GM08714 (cell line): ENCODE measurements at regions not wholly inside any gene's neighbourhood (a gene's known extent, or its start where the extent isn't known, plus 50 kb on each side); places are given as distances from the start of the nearest gene placed in this dataset.
"Not testable (repeated sequence)": the region's sequence is repeated elsewhere in the genome, so short reads cannot be mapped to it uniquely, and the experiment has no call there.

Source experiments
- H3K4me3 ChIP-seq: fragments of 200-500 bp; sonication (Bioruptor generic); 2 replicates; pipeline ENCODE4 v1.5.1; 2014; ENCODE audit warnings: mild to moderate bottlenecking, low read length, inconsistent platforms

- not testable (repeated sequence) for H3K4me3 ChIP-seq
These were observed 66.2 kb downstream of the SYT15 start for GRCh38 chr10:46645110-46645509.

GRCh38 chr10:46646132-46646531 is 67.2 kb downstream of the SYT15 start:
- H3K4me3 ChIP-seq, result not testable (repeated sequence)

GRCh38 chr10:46650967-46651366 is 72.0 kb downstream of the SYT15 start:
- not testable (repeated sequence) for H3K4me3 ChIP-seq

DNA sequence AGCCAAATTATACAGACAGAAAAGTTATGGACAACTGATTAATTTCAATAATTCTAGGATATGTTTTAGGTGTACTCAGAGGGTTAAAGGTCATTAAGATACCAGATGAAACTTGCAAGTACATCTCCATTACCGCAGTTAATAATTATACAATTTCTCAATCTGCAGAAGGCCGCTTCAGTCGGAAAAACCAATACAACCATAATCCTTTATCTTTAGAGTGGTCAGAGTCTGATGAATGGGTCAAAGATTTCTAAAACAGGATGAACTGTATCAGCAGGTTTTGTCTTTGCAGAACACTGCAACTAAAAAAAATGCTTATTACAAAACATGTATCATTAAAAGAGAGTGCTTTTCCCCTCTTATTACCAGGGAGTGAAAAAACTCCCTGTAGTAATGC is 78.5 kb downstream of the SYT15 start:
- H3K4me3 ChIP-seq, result not testable (repeated sequence)

- H3K4me3 ChIP-seq, result not testable (repeated sequence)
These were observed 81.3 kb downstream of the SYT15 start for GRCh38 chr10:46660027-46660834.

- H3K4me3 ChIP-seq, result not testable (repeated sequence)
These were observed 81.9 kb downstream of the SYT15 start for GRCh38 chr10:46660835-46661164.

DNA sequence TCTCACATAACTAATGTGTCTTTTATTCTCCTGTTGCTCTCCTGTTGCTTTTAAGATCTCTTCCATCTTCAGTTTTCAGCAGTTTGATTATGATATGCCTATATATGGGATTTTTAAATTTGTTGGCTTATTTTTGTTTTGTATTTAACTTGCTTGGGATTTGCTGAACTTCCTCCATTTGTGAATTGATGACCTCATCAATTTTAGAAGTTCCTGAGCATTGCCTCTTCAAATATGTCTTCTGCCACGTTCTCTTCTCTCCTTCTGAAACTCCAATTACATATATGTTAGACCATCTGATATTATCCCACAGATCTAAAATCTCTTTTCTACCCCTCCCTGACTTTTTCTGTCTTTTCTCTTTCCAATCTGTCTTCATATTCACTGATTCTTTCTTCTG is 86.6 kb downstream of the SYT15 start:
- H3K4me3 ChIP-seq, result not testable (repeated sequence)

DNA sequence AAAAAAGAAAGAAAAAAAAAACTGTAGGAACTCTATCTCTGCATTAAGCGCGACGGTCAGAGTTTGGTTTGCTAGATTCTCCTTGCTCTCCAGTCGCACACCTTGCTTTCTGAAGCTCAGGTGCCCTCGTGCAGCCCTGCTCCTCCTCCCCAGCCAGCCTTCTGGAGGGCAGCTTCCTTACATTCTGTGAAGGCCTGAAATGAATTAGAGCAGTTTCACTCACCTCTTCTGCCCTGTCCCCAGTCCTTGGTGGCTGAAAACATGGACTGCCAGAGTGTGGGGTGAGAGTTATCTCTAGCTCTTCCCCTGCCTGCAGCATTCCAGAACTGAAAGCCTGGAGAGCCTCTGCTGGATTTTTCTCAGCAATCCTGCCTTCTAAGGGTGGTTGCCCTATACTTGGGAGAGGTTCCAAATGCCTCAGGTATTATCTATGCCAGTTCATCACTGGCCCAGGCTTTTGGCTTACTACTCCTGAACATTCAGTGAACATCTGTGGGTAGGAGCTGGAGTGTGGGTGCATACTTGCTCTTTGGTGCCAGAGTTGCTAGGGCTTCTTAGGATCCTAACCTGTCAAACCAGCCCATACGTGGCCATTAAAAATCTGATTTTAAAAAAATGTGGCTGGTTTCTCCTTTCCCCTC is 89.5 kb downstream of the SYT15 start:
- not testable (repeated sequence) for H3K4me3 ChIP-seq

GRCh38 chr10:46677836-46678435 is 99.0 kb downstream of the SYT15 start:
- H3K4me3 ChIP-seq, result not testable (repeated sequence)

GRCh38 chr10:46691397-46691796 is 112.5 kb downstream of the SYT15 start:
- H3K4me3 ChIP-seq, result not testable (repeated sequence)

- H3K4me3 ChIP-seq, result not testable (repeated sequence)
These were observed 114.3 kb downstream of the SYT15 start for GRCh38 chr10:46693218-46693617.

- not testable (repeated sequence) for H3K4me3 ChIP-seq
These were observed 138.3 kb downstream of the SYT15 start for GRCh38 chr10:46717264-46717663.

GRCh38 chr10:46718014-46718413 is 139.1 kb downstream of the SYT15 start:
- H3K4me3 ChIP-seq, result not testable (repeated sequence)

DNA sequence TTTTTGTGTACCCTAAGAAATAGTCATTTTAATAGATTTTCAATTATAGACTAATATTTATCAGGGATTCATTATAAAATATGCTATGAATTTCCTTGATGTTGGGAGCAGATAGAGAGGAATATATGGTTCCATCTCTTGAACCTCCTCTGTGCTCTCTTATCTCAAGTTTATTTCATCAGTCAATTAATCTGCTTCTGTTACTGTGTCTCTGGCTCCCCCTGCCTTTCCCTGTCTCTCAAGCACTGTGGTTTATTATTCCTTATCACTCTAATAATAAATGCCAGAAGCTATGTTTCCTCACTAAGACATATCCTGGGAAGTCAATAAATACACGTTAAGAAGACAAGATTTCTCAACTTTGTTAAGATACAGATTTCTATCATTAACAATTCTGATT is 141.5 kb downstream of the SYT15 start:
- H3K4me3 ChIP-seq, result not testable (repeated sequence)

DNA sequence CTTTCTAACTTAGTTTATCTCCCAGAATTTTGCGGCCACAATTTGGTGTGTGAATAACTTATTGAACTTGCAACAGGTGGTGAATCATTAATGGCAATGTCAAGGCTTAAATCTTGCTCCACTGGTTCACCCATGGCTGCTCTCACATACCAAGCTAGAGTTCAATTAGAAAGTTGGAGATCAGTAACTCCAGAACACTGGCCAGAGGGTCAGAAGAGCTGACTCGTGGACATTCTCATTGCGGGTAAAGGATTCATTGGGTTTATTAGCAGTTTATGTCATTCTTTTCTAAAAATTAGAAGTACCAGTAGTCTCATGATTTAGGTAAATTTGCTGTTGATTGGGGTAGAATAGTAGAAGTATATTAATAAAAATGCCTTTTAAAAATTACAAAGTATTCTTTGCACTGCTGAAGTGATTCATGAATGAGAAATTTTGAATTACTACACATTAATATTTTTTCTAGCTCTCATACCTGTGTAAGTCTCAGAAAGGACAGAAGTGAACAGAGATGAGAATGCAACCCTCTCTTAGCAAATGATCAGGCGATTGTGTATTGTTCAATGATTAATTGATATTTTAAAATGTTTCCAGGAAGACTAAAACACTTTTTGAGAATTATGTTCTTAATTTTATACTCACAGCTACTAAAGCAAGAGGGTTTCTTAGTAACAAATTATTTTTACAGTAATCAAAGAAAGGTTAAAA is 142.0 kb downstream of the SYT15 start:
- H3K4me3 ChIP-seq, result not testable (repeated sequence)

DNA sequence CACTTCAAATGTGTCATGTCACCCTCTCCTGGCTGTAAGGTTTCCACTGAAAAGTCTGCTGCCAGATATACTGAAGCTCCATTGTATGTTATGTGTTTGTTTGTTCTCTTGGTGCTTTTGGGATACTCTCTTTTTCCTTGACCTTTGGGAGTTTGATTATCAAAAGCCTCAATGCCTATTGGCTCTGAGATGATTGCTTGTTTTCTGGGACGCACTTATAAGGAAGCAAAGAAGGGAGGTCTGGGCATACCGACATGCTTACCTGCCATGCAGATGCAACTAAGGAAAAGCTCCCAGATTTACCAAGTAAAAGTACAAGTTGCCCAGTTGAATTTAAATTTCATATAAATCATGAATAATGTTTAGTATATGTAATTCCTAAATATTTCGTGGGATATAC is 145.3 kb downstream of the SYT15 start:
- H3K4me3 ChIP-seq, result not testable (repeated sequence)

GRCh38 chr10:46728359-46728758 is 149.4 kb downstream of the SYT15 start:
- H3K4me3 ChIP-seq, result not testable (repeated sequence)

DNA sequence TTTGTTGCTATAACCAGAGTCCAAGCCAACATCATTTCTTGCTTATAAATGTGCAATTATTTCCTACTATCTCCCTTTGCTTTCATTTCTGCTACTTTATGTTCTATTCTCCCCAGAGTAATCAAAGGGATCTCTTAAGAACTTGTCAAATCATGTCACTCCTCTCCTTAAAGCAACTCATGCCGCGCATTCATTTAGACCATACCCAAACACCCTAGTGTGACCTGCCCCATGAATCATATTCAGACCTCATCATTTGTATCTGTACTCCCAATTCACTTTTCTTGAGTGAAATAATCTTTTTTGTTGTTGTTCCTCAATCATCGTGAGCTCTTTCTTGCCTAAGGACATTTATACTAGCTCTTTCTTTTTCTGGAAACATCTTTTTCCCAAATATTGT is 151.8 kb downstream of the SYT15 start:
- not testable (repeated sequence) for H3K4me3 ChIP-seq

GRCh38 chr10:46733635-46734261 is 154.8 kb downstream of the SYT15 start:
- H3K4me3 ChIP-seq, result not testable (repeated sequence)

- H3K4me3 ChIP-seq, result not testable (repeated sequence)
These were observed 155.3 kb downstream of the SYT15 start for GRCh38 chr10:46734262-46734642.

- not testable (repeated sequence) for H3K4me3 ChIP-seq
These were observed 161.0 kb downstream of the SYT15 start for GRCh38 chr10:46739919-46740318.

DNA sequence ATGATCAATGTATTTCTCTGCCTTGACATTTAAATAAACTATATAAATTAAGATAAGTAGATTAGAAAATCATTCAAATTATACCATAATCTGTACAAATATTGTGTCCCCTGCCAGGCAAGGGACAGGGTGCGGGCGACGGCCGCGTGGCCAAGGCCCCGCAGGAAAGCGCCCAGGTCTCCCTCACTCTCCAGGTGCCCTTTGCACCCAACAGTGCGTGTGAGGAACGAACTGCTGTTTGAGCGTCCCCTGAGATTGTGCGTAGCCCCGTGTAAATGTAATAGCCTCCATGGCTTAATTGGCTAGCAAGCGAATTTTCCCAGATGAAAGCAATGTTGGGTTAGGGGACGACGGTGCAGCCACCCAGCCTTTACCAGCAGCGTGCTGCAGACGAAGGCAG is 161.4 kb downstream of the SYT15 start:
- not testable (repeated sequence) for H3K4me3 ChIP-seq
